Aorta (tissue), 5 donors: ENCODE measurements at regions not wholly inside any gene's neighbourhood (a gene's known extent, or its start where the extent isn't known, plus 50 kb on each side); places are given as distances from the start of the nearest gene placed in this dataset.

Experiments
- ATAC-seq: fragments of 200-7000 bp; cut with Tn5 transposase; one replicate; pipeline ENCODE4 v1.9.1; 2022; ENCODE audit warnings: moderate library complexity; ENCODE audit not compliant: low FRiP score
- DNase-seq, 2 donors: peaks; one replicate each; pipeline ENCODE4 v3.0.0-alpha.2; 2020
- H3K27ac ChIP-seq, 2 donors: one replicate each; pipeline ENCODE4 v1.5.1; 2013; ENCODE audit warnings: low read length in 2 of 2, mild to moderate bottlenecking in 2 of 2, moderate library complexity in 2 of 2, control low read depth in 1 of 2, inconsistent platforms in 1 of 2, low read depth in 1 of 2
- H3K27me3 ChIP-seq, 2 donors: one replicate each; pipeline ENCODE4 v1.6.1; 2013; ENCODE audit warnings: control low read depth in 1 of 2, low read length in 1 of 2, mild to moderate bottlenecking in 1 of 2, moderate library complexity in 1 of 2; ENCODE audit not compliant: insufficient read depth in 2 of 2, control insufficient read depth in 1 of 2
- H3K36me3 ChIP-seq, 2 donors: one replicate each; pipeline ENCODE4 v1.6.1; 2013; ENCODE audit warnings: control low read depth in 1 of 2, low read length in 1 of 2, mild to moderate bottlenecking in 1 of 2; ENCODE audit not compliant: insufficient read depth in 2 of 2, control insufficient read depth in 1 of 2
- H3K4me1 ChIP-seq, 2 donors: one replicate each; pipeline ENCODE4 v1.6.1; 2013; ENCODE audit warnings: low read length in 2 of 2, control low read depth in 1 of 2, mild to moderate bottlenecking in 1 of 2, moderate library complexity in 1 of 2; ENCODE audit not compliant: insufficient read depth in 2 of 2, control insufficient read depth in 1 of 2
- H3K4me3 ChIP-seq, 2 donors: one replicate each; pipeline ENCODE4 v1.5.1; 2013; ENCODE audit warnings: low read length in 2 of 2, control low read depth in 1 of 2, mild to moderate bottlenecking in 1 of 2
- H3K9me3 ChIP-seq: one replicate; pipeline ENCODE4 v1.6.1; 2013; ENCODE audit warnings: mild to moderate bottlenecking, low read length; ENCODE audit not compliant: control insufficient read depth
- WGBS, 2 donors: extraction: QIAGEN DNeasy Blood & Tissue Kit; methylation state at CpG; one replicate each; pipeline ENCODE4 v1.1.7; 2013; 5-methylcytosine and 5-hydroxymethylcytosine counted together
- intact Hi-C, 2 donors: fragments of 100-400 bp; cut with DNase I; formaldehyde crosslinking; loops; one replicate each; pipeline versions ENCODE4 v1.14.2 to v1.15.0; 2022
- donor health status: healthy with polysubstance abuse.
- donor health status: Bipolar disorder and iron deficiency.
- donor health status: DM: no; HTN: no; CAD: no.
- donor health status: DM: no; HTN: no; CAD: no.
- donor health status: DM: yes; HTN: yes; CAD: no.

- Histone ChIP-seq H3K36me3 (no peaks in the 10 kb centered on the region), H3K9me3 (peaks cover 3% of the 10 kb centered on the region), H3K27ac (no peak overlapping the region), H3K4me3 (no peak overlapping the region), H3K27me3 (no peaks in the 10 kb centered on the region), H3K4me1 (no peaks in the 10 kb centered on the region)
- intact Hi-C loops, result no loop called here
- 32 to 44% methylated on average over 7 of the region's 7 CpGs for WGBS, 2 donors
- ATAC-seq, result no peak
- DNase-seq, result no peak
These were observed 271.2 kb downstream of the FGF9 start for GRCh38 chr13:21942061-21942460.

- ATAC-seq, result no peak
- Histone ChIP-seq H3K4me3 (no peak overlapping the region), H3K9me3 (peaks cover 3% of the 10 kb centered on the region), H3K27me3 (no peaks in the 10 kb centered on the region), H3K27ac (no peak overlapping the region), H3K4me1 (no peaks in the 10 kb centered on the region), H3K36me3 (no peaks in the 10 kb centered on the region)
- intact Hi-C loops, result no loop called here
- no peak for DNase-seq
These were observed 273.7 kb downstream of the FGF9 start for GRCh38 chr13:21944610-21945009.

- ATAC-seq, result no peak
- Histone ChIP-seq H3K27me3 (no peaks in the 10 kb centered on the region), H3K36me3 (no peaks in the 10 kb centered on the region), H3K27ac (no peak overlapping the region), H3K9me3 (peaks cover 3% of the 10 kb centered on the region), H3K4me1 (no peaks in the 10 kb centered on the region), H3K4me3 (no peak overlapping the region)
- no peak for DNase-seq
- intact Hi-C loops, result no loop called here
- 94 to 100% methylated on average over 3 of the region's 3 CpGs for WGBS, 2 donors
These were observed 274.3 kb downstream of the FGF9 start for GRCh38 chr13:21945195-21945594.

GRCh38 chr13:21946964-21947363 is 276.1 kb downstream of the FGF9 start:
- DNase-seq, result no peak
- Histone ChIP-seq H3K4me3 (no peak overlapping the region), H3K27me3 (no peaks in the 10 kb centered on the region), H3K4me1 (no peaks in the 10 kb centered on the region), H3K36me3 (no peaks in the 10 kb centered on the region), H3K27ac (no peak overlapping the region), H3K9me3 (peaks cover 3% of the 10 kb centered on the region)
- intact Hi-C loops, result no loop called here
- ATAC-seq, result no peak
- WGBS, 2 donors, result 90 to 93% methylated on average over 6 of the region's 6 CpGs

- 77 to 80% methylated on average over 9 to 15 of the region's 15 CpGs for WGBS, 2 donors
- Histone ChIP-seq H3K4me3 (no peak overlapping the region), H3K4me1 (no peaks in the 10 kb centered on the region), H3K9me3 (peaks cover 3% of the 10 kb centered on the region), H3K36me3 (no peaks in the 10 kb centered on the region), H3K27me3 (no peaks in the 10 kb centered on the region), H3K27ac (no peak overlapping the region)
- intact Hi-C loops, result no loop called here
- DNase-seq, result no peak
- no peak for ATAC-seq
These were observed 278.0 kb downstream of the FGF9 start for GRCh38 chr13:21948769-21949474.

GRCh38 chr13:21949818-21950429 is 279.1 kb downstream of the FGF9 start:
- no peak overlapping the region for H3K4me3 ChIP-seq
- intact Hi-C loops, result no loop called here
- H3K36me3 ChIP-seq, result no peaks in the 10 kb centered on the region
- peaks cover 3% of the 10 kb centered on the region for H3K9me3 ChIP-seq
- H3K27me3 ChIP-seq, result no peaks in the 10 kb centered on the region
- ATAC-seq (no peak), DNase-seq (no peak)
- WGBS, 2 donors, result 52 to 59% methylated on average over 6 of the region's 6 CpGs
- no peak overlapping the region for H3K27ac ChIP-seq
- no peaks in the 10 kb centered on the region for H3K4me1 ChIP-seq

- Histone ChIP-seq H3K4me3 (no peak overlapping the region), H3K4me1 (no peaks in the 10 kb centered on the region), H3K27me3 (no peaks in the 10 kb centered on the region), H3K27ac (no peak overlapping the region), H3K9me3 (peaks cover 1% of the 10 kb centered on the region), H3K36me3 (no peaks in the 10 kb centered on the region)
- WGBS, 2 donors, result 93 to 100% methylated on average over 1 of the region's 1 CpG
- intact Hi-C loops, result no loop called here
- ATAC-seq (no peak), DNase-seq (no peak)
These were observed 285.8 kb downstream of the FGF9 start for GRCh38 chr13:21956666-21957065.

- intact Hi-C loops, result no loop called here
- Histone ChIP-seq H3K27ac (no peak overlapping the region), H3K9me3 (peaks cover 1% of the 10 kb centered on the region), H3K4me1 (no peaks in the 10 kb centered on the region), H3K36me3 (no peaks in the 10 kb centered on the region), H3K27me3 (no peaks in the 10 kb centered on the region), H3K4me3 (no peak overlapping the region)
- DNase-seq (no peak), ATAC-seq (no peak)
These were observed 287.0 kb downstream of the FGF9 start for GRCh38 chr13:21957833-21958232.

- no peaks in the 10 kb centered on the region for H3K4me1 ChIP-seq
- H3K36me3 ChIP-seq, result no peaks in the 10 kb centered on the region
- H3K9me3 ChIP-seq, result peaks cover 1% of the 10 kb centered on the region
- H3K27ac ChIP-seq, result no peak overlapping the region
- intact Hi-C loops, result no loop called here
- DNase-seq, result no peak
- H3K4me3 ChIP-seq, result no peak overlapping the region
- WGBS, 2 donors, result 89 to 90% methylated on average over 3 of the region's 3 CpGs
- H3K27me3 ChIP-seq, result no peaks in the 10 kb centered on the region
- no peak for ATAC-seq
These were observed 289.2 kb downstream of the FGF9 start for GRCh38 chr13:21960108-21960507.
